CD4-positive, CD25-positive, alpha-beta regulatory T cell (primary cell): ENCODE measurements at regions not wholly inside any gene's neighbourhood (a gene's known extent, or its start where the extent isn't known, plus 50 kb on each side); places are given as distances from the start of the nearest gene placed in this dataset.
A peak's percentile ranks its signal among the peaks of the same experiment; 100 is the strongest.

Source experiments
- ATAC-seq, 2 donors: fragments of 150-1000 bp; cut with Tn5 transposase; one replicate each; pipeline ENCODE4 v1.10.0; 2021; ENCODE audit warnings: low read depth in 2 of 2, moderate number of reproducible peaks in 2 of 2, moderate library complexity in 1 of 2
- DNase-seq, 3 donors: peaks; one replicate each; pipeline versions ENCODE4 v3.0.0 to v3.0.0-alpha.2; 2012 to 2022; ENCODE audit warnings: mixed read lengths in 1 of 3
- H3K27ac ChIP-seq: one replicate; pipeline ENCODE4 v1.7.0; 2013; ENCODE audit warnings: mild to moderate bottlenecking, low read length; ENCODE audit not compliant: insufficient read depth, poor library complexity, severe bottlenecking
- H3K27me3 ChIP-seq: one replicate; pipeline ENCODE4 v1.7.0; 2013; ENCODE audit warnings: low read length; ENCODE audit not compliant: control insufficient read depth, insufficient read depth
- H3K36me3 ChIP-seq: one replicate; pipeline ENCODE4 v1.7.0; 2013; ENCODE audit warnings: mild to moderate bottlenecking, low read length, moderate library complexity; ENCODE audit not compliant: control insufficient read depth, insufficient read depth
- H3K4me1 ChIP-seq: 2 replicates; pipeline ENCODE4 v1.7.0; 2013; ENCODE audit warnings: mild to moderate bottlenecking, low read length; ENCODE audit not compliant: insufficient read depth, control insufficient read depth, poor library complexity, severe bottlenecking
- H3K4me3 ChIP-seq: one replicate; pipeline ENCODE4 v1.7.0; 2013; ENCODE audit warnings: low read depth, mild to moderate bottlenecking, low read length, moderate library complexity
- H3K9me3 ChIP-seq, 2 experiments: 1 replicate in 1 of 2; 2 replicates in 1 of 2; pipeline ENCODE4 v1.7.0; 2013; ENCODE audit warnings: low read length in 2 of 2, mild to moderate bottlenecking in 1 of 2, moderate library complexity in 1 of 2; ENCODE audit not compliant: control insufficient read depth in 2 of 2
- H3K27ac Mint-ChIP-seq, 3 donors: one replicate each; pipeline ENCODE4 v1.8.0; 2020 to 2022; ENCODE audit warnings: mild to moderate bottlenecking in 3 of 3, mixed read lengths in 3 of 3, moderate library complexity in 2 of 3
- H3K27me3 Mint-ChIP-seq: one replicate; pipeline ENCODE4 v1.8.0; 2022; ENCODE audit warnings: mild to moderate bottlenecking, mixed read lengths
- H3K36me3 Mint-ChIP-seq: one replicate; pipeline ENCODE4 v1.8.0; 2020; ENCODE audit warnings: mixed read lengths
- H3K4me1 Mint-ChIP-seq, 4 donors: one replicate each; pipeline ENCODE4 v1.8.0; 2020 to 2022; ENCODE audit warnings: mixed read lengths in 4 of 4, mild to moderate bottlenecking in 1 of 4
- H3K4me3 Mint-ChIP-seq, 4 donors: one replicate each; pipeline ENCODE4 v1.8.0; 2020 to 2022; ENCODE audit warnings: mild to moderate bottlenecking in 4 of 4, mixed read lengths in 4 of 4, moderate library complexity in 3 of 4
- H3K9me3 Mint-ChIP-seq, 7 donors: one replicate each; pipeline ENCODE4 v1.8.0; 2020 to 2022; ENCODE audit warnings: mixed read lengths in 7 of 7, mild to moderate bottlenecking in 3 of 7, moderate library complexity in 2 of 7

DNA sequence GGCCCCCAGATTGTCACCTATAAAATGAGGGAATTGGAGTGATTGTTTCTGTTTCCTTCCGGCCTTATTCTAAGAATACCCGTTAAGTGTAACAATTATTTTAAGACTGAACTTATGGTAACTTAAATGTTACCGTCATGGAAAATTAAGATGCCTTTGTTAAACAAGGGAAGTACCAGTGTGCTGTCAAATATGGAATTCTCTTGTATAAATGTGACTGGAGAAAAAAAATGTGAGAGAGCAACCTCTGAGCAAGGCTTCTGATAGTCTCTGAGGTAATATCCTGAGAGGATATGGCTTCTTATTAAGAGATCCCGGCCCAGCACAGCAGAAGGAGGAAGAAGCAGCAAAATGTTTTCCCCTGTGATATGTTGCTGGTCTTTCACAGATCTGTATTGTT lies 480.7 kb upstream of the ADAMTS9 start:
- Histone ChIP-seq H3K27me3 (no peaks in the 10 kb centered on the region), H3K4me1 (no peaks in the 10 kb centered on the region), H3K36me3 (no peaks in the 10 kb centered on the region), H3K27ac (no peak overlapping the region), H3K4me3 (no peak overlapping the region), H3K9me3 (no peaks in the 10 kb centered on the region)
- Mint-ChIP-seq H3K4me3 (no peak overlapping the region), H3K27ac (no peak overlapping the region), H3K4me1 (no peaks in the 10 kb centered on the region), H3K36me3 (no peaks in the 10 kb centered on the region), H3K27me3 (no peaks in the 10 kb centered on the region), H3K9me3 (peaks cover 2 to 25% (median 6%) of the 10 kb centered on the region in 7 donors)
- ATAC-seq (no peak), DNase-seq (no peak)

DNA sequence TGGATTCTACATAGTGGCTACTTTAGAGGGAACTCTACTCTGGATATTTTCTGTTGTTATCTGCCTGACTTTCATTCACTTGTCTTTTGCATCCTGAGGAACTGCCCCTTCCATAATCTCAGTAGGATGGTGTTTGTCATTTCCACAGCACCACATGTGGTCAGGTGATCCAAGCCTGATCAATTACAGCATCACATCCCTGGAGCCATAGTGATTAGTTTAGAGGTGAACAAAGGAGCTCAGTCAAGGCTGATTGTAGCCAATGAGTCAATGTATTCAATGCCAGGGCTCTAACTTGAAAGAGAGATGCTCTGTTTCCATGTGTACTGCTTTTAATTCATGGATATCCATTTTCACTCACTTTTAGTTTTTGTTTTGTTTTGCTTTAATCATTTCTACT lies 478.7 kb upstream of the ADAMTS9 start:
- no peaks in the 10 kb centered on the region for H3K27me3 ChIP-seq
- no peaks in the 10 kb centered on the region for H3K36me3 Mint-ChIP-seq
- no peaks in the 10 kb centered on the region for H3K4me1 Mint-ChIP-seq
- H3K27ac Mint-ChIP-seq: no peak overlapping the region
- no peak overlapping the region for H3K4me3 Mint-ChIP-seq
- no peaks in the 10 kb centered on the region for H3K36me3 ChIP-seq
- no peak for DNase-seq
- H3K4me3 ChIP-seq: no peak overlapping the region
- H3K27ac ChIP-seq: no peak overlapping the region
- H3K4me1 ChIP-seq: no peaks in the 10 kb centered on the region
- peaks cover 0 to 11% (median 6%) of the 10 kb centered on the region in 7 donors for H3K9me3 Mint-ChIP-seq
- ATAC-seq: no peak
- no peaks in the 10 kb centered on the region for H3K27me3 Mint-ChIP-seq
- no peaks in the 10 kb centered on the region for H3K9me3 ChIP-seq

DNA sequence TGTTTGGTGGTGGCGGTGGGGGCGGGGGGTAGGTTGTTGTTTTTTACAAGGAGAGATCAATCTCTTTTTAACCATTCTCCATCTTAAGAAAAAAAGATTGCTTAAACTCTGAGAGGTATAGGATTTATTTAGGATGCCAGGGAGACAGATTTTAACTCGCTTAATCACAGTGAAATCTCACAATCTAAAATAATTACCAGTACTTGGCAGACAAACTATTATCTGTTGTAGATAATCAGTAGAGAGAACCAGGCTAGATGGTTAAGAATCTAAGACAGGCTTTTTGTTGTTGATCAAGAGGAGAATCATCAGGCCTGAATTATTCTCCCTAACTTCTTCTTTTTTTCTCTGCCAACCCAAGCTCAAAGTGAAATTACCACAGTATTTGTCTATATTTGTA lies 470.2 kb upstream of the ADAMTS9 start:
- no peak overlapping the region for H3K4me3 Mint-ChIP-seq
- H3K36me3 ChIP-seq: no peaks in the 10 kb centered on the region
- no peaks in the 10 kb centered on the region for H3K36me3 Mint-ChIP-seq
- no peak for DNase-seq
- no peak overlapping the region for H3K4me3 ChIP-seq
- no peaks in the 10 kb centered on the region for H3K9me3 ChIP-seq
- no peaks in the 10 kb centered on the region for H3K27me3 ChIP-seq
- no peaks in the 10 kb centered on the region for H3K4me1 ChIP-seq
- H3K27me3 Mint-ChIP-seq: no peaks in the 10 kb centered on the region
- no peak overlapping the region for H3K27ac Mint-ChIP-seq
- no peak overlapping the region for H3K27ac ChIP-seq
- peaks cover 0 to 7% (median 3%) of the 10 kb centered on the region in 7 donors for H3K9me3 Mint-ChIP-seq
- ATAC-seq: no peak
- H3K4me1 Mint-ChIP-seq: no peaks in the 10 kb centered on the region

DNA sequence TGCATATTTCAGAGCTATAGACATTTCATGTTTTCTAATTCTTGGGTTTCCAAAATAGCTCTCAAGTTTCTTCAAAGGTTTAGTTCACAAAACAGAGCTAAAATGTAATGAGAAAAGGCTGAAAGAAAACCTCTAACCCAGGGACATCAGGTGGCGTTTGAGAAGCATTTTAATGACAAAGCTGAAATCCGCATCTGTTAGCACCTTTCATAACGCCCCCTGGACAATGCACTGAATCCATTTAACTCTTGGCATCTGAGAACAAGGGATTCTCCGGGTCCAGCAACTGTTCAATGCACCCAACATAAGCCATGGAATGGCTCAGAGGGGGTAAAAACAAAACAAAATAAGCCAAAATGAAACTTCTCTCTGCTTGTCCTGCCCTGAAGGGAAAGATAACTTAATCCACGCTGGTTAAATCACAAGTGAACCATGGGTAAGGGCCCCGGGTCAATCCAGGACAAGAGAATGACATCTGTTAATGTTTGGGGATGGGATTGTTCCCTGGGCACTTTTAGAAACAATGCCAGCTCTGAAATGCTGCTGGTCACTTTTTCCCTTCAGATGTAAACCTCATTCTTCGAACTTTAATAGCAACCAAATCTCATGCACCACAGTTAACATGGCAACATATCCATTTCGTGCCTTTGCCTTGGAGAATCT lies 466.2 kb upstream of the ADAMTS9 start:
- Mint-ChIP-seq H3K27ac (no peak overlapping the region), H3K9me3 (peaks cover 0 to 14% (median 5%) of the 10 kb centered on the region in 7 donors), H3K27me3 (no peaks in the 10 kb centered on the region), H3K36me3 (no peaks in the 10 kb centered on the region), H3K4me3 (no peak overlapping the region), H3K4me1 (no peaks in the 10 kb centered on the region)
- no peaks in the 10 kb centered on the region for H3K27me3 ChIP-seq
- H3K4me1 ChIP-seq: no peaks in the 10 kb centered on the region
- no peak for DNase-seq
- H3K27ac ChIP-seq: no peak overlapping the region
- H3K4me3 ChIP-seq: no peak overlapping the region
- ATAC-seq: no peak
- H3K36me3 ChIP-seq: no peaks in the 10 kb centered on the region
- no peaks in the 10 kb centered on the region for H3K9me3 ChIP-seq

DNA sequence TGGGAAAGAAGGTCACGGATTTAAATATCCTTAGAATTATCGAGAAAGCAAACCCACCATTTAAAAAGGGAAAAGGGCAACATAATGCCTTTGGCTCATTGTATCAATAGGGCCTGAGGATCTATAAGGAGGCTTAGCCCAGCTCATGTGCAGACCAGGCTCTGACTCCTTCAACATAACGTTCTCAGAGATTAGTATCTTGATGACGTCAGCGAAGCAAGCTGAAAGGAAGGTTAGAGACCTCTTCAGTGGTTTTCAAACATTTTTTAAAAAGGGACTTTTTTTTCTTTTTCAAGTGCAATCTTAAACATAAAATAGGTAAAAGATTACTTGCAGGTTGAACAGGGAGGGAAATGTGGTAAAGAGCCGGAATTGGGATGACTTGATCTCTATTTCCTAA lies 463.9 kb upstream of the ADAMTS9 start:
- no peaks in the 10 kb centered on the region for H3K27me3 Mint-ChIP-seq
- no peak overlapping the region for H3K27ac Mint-ChIP-seq
- ATAC-seq: no peak
- no peaks in the 10 kb centered on the region for H3K36me3 Mint-ChIP-seq
- Histone ChIP-seq H3K36me3 (no peaks in the 10 kb centered on the region), H3K9me3 (no peaks in the 10 kb centered on the region), H3K27ac (no peak overlapping the region), H3K4me1 (no peaks in the 10 kb centered on the region), H3K27me3 (no peaks in the 10 kb centered on the region), H3K4me3 (no peak overlapping the region)
- no peak overlapping the region for H3K4me3 Mint-ChIP-seq
- DNase-seq: no peak
- H3K4me1 Mint-ChIP-seq: no peaks in the 10 kb centered on the region
- H3K9me3 Mint-ChIP-seq: peaks cover 0 to 15% (median 5%) of the 10 kb centered on the region in 7 donors

GRCh38 chr3:65149877-65150276 lies 462.1 kb upstream of the ADAMTS9 start:
- Histone ChIP-seq H3K36me3 (no peaks in the 10 kb centered on the region), H3K4me3 (no peak overlapping the region), H3K27me3 (no peaks in the 10 kb centered on the region), H3K27ac (no peak overlapping the region), H3K9me3 (no peaks in the 10 kb centered on the region), H3K4me1 (no peaks in the 10 kb centered on the region)
- Mint-ChIP-seq H3K4me1 (no peaks in the 10 kb centered on the region), H3K4me3 (no peak overlapping the region), H3K27ac (no peak overlapping the region), H3K9me3 (peaks cover 0 to 15% (median 3%) of the 10 kb centered on the region in 7 donors), H3K27me3 (no peaks in the 10 kb centered on the region), H3K36me3 (no peaks in the 10 kb centered on the region)
- ATAC-seq: no peak
- no peak for DNase-seq

DNA sequence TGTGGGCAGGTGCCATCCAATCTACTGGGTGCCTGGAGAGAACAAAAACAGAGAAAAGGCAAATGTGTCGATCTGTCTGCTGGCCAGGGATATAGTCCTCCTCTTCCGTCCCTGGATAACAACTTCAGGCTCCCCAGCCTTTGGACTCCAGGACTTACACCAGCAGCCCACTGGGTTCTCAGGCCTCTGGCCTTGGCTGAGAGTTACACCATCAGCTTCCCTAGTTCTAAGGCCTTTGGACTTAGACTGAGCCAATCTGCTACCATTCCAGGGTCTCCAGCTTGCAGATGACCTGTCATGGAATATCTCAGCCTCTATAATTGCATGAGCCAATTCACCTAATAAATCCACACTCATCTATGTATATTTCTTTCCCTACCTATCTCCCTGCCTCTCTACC lies 460.9 kb upstream of the ADAMTS9 start:
- Mint-ChIP-seq H3K27me3 (no peaks in the 10 kb centered on the region), H3K27ac (no peak overlapping the region), H3K36me3 (no peaks in the 10 kb centered on the region), H3K4me1 (no peaks in the 10 kb centered on the region), H3K4me3 (no peak overlapping the region), H3K9me3 (peaks cover 0 to 15% (median 3%) of the 10 kb centered on the region in 7 donors)
- H3K36me3 ChIP-seq: no peaks in the 10 kb centered on the region
- no peaks in the 10 kb centered on the region for H3K27me3 ChIP-seq
- H3K4me3 ChIP-seq: no peak overlapping the region
- no peaks in the 10 kb centered on the region for H3K9me3 ChIP-seq
- no peak overlapping the region for H3K27ac ChIP-seq
- ATAC-seq: no peak
- no peaks in the 10 kb centered on the region for H3K4me1 ChIP-seq
- DNase-seq: no peak

DNA sequence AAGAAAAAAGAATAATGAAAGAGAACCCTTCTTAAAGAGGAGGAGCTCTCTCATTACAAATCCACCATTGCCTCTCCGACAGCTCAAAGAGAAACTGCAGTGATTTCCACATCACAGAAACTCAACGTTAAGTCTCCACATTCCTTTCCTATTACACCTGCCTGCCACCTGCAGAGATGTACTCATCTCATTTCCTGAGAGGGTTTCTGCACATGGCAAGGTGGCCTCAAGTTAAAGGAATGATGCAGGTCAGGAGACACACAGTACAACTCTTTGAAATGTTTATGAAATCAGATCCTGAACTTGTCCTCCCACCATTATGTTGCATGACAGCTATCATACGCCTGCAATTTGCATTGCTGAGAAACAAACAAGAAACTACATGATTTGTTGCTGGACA lies 458.4 kb upstream of the ADAMTS9 start:
- Mint-ChIP-seq H3K4me1 (no peaks in the 10 kb centered on the region), H3K27me3 (no peaks in the 10 kb centered on the region), H3K9me3 (peaks cover 0 to 13% (median 2%) of the 10 kb centered on the region in 7 donors), H3K4me3 (no peak overlapping the region), H3K36me3 (no peaks in the 10 kb centered on the region), H3K27ac (peak overlapping the region in 1 of 3 donors; percentile 40)
- Histone ChIP-seq H3K36me3 (no peaks in the 10 kb centered on the region), H3K4me3 (no peak overlapping the region), H3K9me3 (no peaks in the 10 kb centered on the region), H3K27ac (no peak overlapping the region), H3K4me1 (no peaks in the 10 kb centered on the region), H3K27me3 (no peaks in the 10 kb centered on the region)
- DNase-seq (no peak), ATAC-seq (no peak)
